ENCODE measurements at regions not wholly inside any gene's neighbourhood (a gene's known extent, or its start where the extent isn't known, plus 50 kb on each side); places are given as distances from the start of the nearest gene placed in this dataset.

- TF ChIP-seq CTCF (IDR thresholded peaks at IDR 0.05; ENCODE audit: poor library complexity, severe bottlenecking) = no peak
- TF ChIP-seq POLR2AphosphoS5 (IDR thresholded peaks at IDR 0.05) = no peak
- TF ChIP-seq TAF1 (IDR thresholded peaks at IDR 0.05; ENCODE audit: low read depth) = no peak
- no peak for TF ChIP-seq EZH2 (IDR thresholded peaks at IDR 0.05; ENCODE audit: borderline replicate concordance, insufficient read depth, low read length, poor library complexity, severe bottlenecking)
Observed at GRCh38 chr5:2071562-2071961, 188.8 kb upstream of the IRX4 start.

Measured in neural cell (in vitro differentiated cells).